ENCODE measurements at regions not wholly inside any gene's neighbourhood (a gene's known extent, or its start where the extent isn't known, plus 50 kb on each side); places are given as distances from the start of the nearest gene placed in this dataset.

DNA sequence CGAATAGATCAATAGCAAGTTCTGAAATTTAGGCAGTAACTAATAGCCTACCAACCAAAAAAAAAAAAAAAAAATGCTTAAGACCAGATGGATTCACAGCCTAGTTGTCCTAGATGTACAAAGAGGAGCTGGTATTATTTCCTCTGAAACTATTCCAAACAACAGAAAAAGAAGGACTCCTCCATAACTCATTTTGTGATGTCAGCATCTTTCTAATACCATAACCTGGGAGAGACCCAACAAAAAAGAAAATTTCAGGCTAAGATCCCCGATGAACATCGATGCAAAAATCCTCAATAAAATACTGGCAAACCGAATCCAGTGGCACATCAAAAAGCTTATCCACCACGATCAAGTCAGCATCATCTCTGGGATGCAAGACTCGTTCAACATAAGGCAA, 1557.9 kb downstream of the C4orf33 start:
- TF ChIP-seq, protein P1, sequence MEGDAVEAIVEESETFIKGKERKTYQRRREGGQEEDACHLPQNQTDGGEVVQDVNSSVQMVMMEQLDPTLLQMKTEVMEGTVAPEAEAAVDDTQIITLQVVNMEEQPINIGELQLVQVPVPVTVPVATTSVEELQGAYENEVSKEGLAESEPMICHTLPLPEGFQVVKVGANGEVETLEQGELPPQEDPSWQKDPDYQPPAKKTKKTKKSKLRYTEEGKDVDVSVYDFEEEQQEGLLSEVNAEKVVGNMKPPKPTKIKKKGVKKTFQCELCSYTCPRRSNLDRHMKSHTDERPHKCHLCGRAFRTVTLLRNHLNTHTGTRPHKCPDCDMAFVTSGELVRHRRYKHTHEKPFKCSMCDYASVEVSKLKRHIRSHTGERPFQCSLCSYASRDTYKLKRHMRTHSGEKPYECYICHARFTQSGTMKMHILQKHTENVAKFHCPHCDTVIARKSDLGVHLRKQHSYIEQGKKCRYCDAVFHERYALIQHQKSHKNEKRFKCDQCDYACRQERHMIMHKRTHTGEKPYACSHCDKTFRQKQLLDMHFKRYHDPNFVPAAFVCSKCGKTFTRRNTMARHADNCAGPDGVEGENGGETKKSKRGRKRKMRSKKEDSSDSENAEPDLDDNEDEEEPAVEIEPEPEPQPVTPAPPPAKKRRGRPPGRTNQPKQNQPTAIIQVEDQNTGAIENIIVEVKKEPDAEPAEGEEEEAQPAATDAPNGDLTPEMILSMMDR (IDR thresholded peaks at IDR 0.05) = no peak
- no peak for TF ChIP-seq EZH2 (IDR thresholded peaks at IDR 0.05; ENCODE audit: borderline replicate concordance, insufficient read depth, low read depth, low read length, poor library complexity, severe bottlenecking)

All from B cell (primary cell).